Hepatocyte (in vitro differentiated cells): ENCODE measurements at regions not wholly inside any gene's neighbourhood (a gene's known extent, or its start where the extent isn't known, plus 50 kb on each side); places are given as distances from the start of the nearest gene placed in this dataset.

Experiments
- EZH2 ChIP-seq: fragments of 200-600 bp; sonication (generic); IDR thresholded peaks from 2 replicates; pipeline ENCODE4 v1.6.1; 2016; ENCODE audit warnings: antibody characterized with exemption, mild to moderate bottlenecking, borderline replicate concordance
- TF ChIP-seq, protein P1 (sequence below): fragments of 200-600 bp; sonication (generic); IDR thresholded peaks from 2 replicates; pipeline ENCODE4 v1.5.1; 2016; ENCODE audit warnings: antibody characterized with exemption, mild to moderate bottlenecking; ENCODE audit not compliant: poor library complexity

DNA sequence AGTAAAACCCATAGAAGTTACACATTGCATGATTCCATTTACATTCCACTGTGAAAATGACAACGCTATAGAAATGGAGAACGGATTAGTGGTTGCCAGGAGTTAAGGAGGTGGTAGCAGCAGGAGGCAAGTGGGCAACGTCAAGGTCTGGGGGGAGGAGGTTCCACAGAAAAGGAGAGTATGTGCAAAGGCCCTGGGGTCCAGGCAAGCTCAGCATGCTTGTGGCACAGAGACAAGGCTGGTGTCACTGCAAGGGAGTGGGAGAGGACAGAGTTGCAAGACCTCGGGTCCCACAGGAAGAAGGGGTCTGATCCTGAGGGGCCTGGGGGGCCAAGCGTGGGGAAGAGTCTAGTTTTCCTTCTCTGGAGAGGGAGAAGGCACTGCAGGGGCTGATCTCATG lies 240.8 kb downstream of the MN1 start:
- TF ChIP-seq, protein P1, sequence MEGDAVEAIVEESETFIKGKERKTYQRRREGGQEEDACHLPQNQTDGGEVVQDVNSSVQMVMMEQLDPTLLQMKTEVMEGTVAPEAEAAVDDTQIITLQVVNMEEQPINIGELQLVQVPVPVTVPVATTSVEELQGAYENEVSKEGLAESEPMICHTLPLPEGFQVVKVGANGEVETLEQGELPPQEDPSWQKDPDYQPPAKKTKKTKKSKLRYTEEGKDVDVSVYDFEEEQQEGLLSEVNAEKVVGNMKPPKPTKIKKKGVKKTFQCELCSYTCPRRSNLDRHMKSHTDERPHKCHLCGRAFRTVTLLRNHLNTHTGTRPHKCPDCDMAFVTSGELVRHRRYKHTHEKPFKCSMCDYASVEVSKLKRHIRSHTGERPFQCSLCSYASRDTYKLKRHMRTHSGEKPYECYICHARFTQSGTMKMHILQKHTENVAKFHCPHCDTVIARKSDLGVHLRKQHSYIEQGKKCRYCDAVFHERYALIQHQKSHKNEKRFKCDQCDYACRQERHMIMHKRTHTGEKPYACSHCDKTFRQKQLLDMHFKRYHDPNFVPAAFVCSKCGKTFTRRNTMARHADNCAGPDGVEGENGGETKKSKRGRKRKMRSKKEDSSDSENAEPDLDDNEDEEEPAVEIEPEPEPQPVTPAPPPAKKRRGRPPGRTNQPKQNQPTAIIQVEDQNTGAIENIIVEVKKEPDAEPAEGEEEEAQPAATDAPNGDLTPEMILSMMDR, result no peak
- TF ChIP-seq EZH2, result no peak
